Vagina (tissue), 2 donors: ENCODE measurements at regions not wholly inside any gene's neighbourhood (a gene's known extent, or its start where the extent isn't known, plus 50 kb on each side); places are given as distances from the start of the nearest gene placed in this dataset.

Source experiments
- DNase-seq, 2 donors: peaks; one replicate each; pipeline ENCODE4 v3.0.0-alpha.2; 2017; ENCODE audit errors: extremely low spot score in 2 of 2
- H3K27ac ChIP-seq: fragments of 200-600 bp; sonication (generic); one replicate; pipeline ENCODE4 v1.5.1; 2019
- H3K27me3 ChIP-seq: fragments of 200-600 bp; sonication (generic); one replicate; pipeline ENCODE4 v1.5.1; 2019
- H3K36me3 ChIP-seq, 2 donors: fragments of 200-600 bp; sonication (generic); one replicate each; pipeline ENCODE4 v1.5.1; 2017 to 2019
- H3K4me1 ChIP-seq: fragments of 200-600 bp; sonication (generic); one replicate; pipeline ENCODE4 v1.5.1; 2019
- H3K4me3 ChIP-seq, 2 donors: fragments of 200-600 bp; sonication (generic); 1 replicate in 1 of 2; 2 replicates in 1 of 2; pipeline ENCODE4 v1.5.1; 2016 to 2019
- H3K9me3 ChIP-seq: fragments of 200-600 bp; sonication (generic); one replicate; pipeline ENCODE4 v1.5.1; 2019
- CTCF ChIP-seq, 3 experiments: fragments of 450-650 bp in 2 of 3; fragments of 200-600 bp in 1 of 3; sonication (generic) in 1 of 3; IDR thresholded peaks; one replicate each; pipeline ENCODE4 v1.5.1; 2017 to 2019; ENCODE audit warnings: antibody characterized with exemption in 3 of 3, mild to moderate bottlenecking in 2 of 3, moderate library complexity in 2 of 3
- POLR2A ChIP-seq, 2 donors: fragments of 450-650 bp; IDR thresholded peaks; one replicate each; pipeline ENCODE4 v1.6.1; 2017; ENCODE audit warnings: antibody characterized with exemption in 2 of 2, mild to moderate bottlenecking in 2 of 2, moderate library complexity in 2 of 2
- POLR2AphosphoS5 ChIP-seq, 2 donors: sonication (generic); formaldehyde crosslinking; IDR thresholded peaks; one replicate each; pipeline ENCODE4 v1.9.0; 2017; ENCODE audit warnings: antibody characterized with exemption in 2 of 2, mild to moderate bottlenecking in 2 of 2, low read depth in 1 of 2; ENCODE audit not compliant: insufficient read depth in 1 of 2
- intact Hi-C: fragments of 100-400 bp; cut with DNase I; formaldehyde crosslinking; loops from one replicate; pipeline ENCODE4 v1.15.1; 2023

GRCh38 chr4:92122911-92123310 is 180.9 kb upstream of the GRID2 start:
- Histone ChIP-seq H3K4me3 (no peak overlapping the region), H3K9me3 (no peaks in the 10 kb centered on the region), H3K27me3 (no peaks in the 10 kb centered on the region), H3K36me3 (no peaks in the 10 kb centered on the region), H3K4me1 (no peaks in the 10 kb centered on the region), H3K27ac (no peak overlapping the region)
- no peak for DNase-seq
- no peak for TF ChIP-seq CTCF (IDR thresholded peaks at IDR 0.05)
- intact Hi-C loops, result no loop called here

- intact Hi-C loops, result no loop called here
- H3K27me3 ChIP-seq, result no peaks in the 10 kb centered on the region
- no peak for DNase-seq
- TF ChIP-seq CTCF (IDR thresholded peaks at IDR 0.05), result no peak
- no peak for TF ChIP-seq POLR2A (IDR thresholded peaks at IDR 0.05)
- no peak for TF ChIP-seq POLR2AphosphoS5 (IDR thresholded peaks at IDR 0.05; ENCODE audit: insufficient read depth in 1 of 2, low read depth in 1 of 2)
- H3K9me3 ChIP-seq, result no peaks in the 10 kb centered on the region
- no peaks in the 10 kb centered on the region for H3K4me1 ChIP-seq
- H3K4me3 ChIP-seq, result no peak overlapping the region
- H3K36me3 ChIP-seq, result no peaks in the 10 kb centered on the region
- H3K27ac ChIP-seq, result no peak overlapping the region
These were observed 175.1 kb upstream of the GRID2 start for GRCh38 chr4:92128676-92129075.

GRCh38 chr4:92129408-92129994 is 174.3 kb upstream of the GRID2 start:
- H3K27me3 ChIP-seq, result no peaks in the 10 kb centered on the region
- no peaks in the 10 kb centered on the region for H3K4me1 ChIP-seq
- no peak for DNase-seq
- H3K27ac ChIP-seq, result no peak overlapping the region
- H3K36me3 ChIP-seq, result no peaks in the 10 kb centered on the region
- intact Hi-C loops, result no loop called here
- H3K4me3 ChIP-seq, result no peak overlapping the region
- no peaks in the 10 kb centered on the region for H3K9me3 ChIP-seq
- TF ChIP-seq POLR2AphosphoS5 (IDR thresholded peaks at IDR 0.05; ENCODE audit: insufficient read depth in 1 of 2, low read depth in 1 of 2) (no peak), CTCF (IDR thresholded peaks at IDR 0.05) (no peak), POLR2A (IDR thresholded peaks at IDR 0.05) (no peak)

- no peaks in the 10 kb centered on the region for H3K36me3 ChIP-seq
- H3K4me3 ChIP-seq, result no peak overlapping the region
- H3K27me3 ChIP-seq, result no peaks in the 10 kb centered on the region
- H3K4me1 ChIP-seq, result no peaks in the 10 kb centered on the region
- no peak overlapping the region for H3K27ac ChIP-seq
- DNase-seq, result no peak
- no peaks in the 10 kb centered on the region for H3K9me3 ChIP-seq
- no peak for TF ChIP-seq CTCF (IDR thresholded peaks at IDR 0.05)
- TF ChIP-seq POLR2A (IDR thresholded peaks at IDR 0.05), result no peak
- no peak for TF ChIP-seq POLR2AphosphoS5 (IDR thresholded peaks at IDR 0.05; ENCODE audit: insufficient read depth in 1 of 2, low read depth in 1 of 2)
- intact Hi-C loops, result no loop called here
These were observed 167.3 kb upstream of the GRID2 start for GRCh38 chr4:92136434-92136833.

GRCh38 chr4:92163348-92163747 is 140.4 kb upstream of the GRID2 start:
- TF ChIP-seq POLR2A (IDR thresholded peaks at IDR 0.05) (no peak), POLR2AphosphoS5 (IDR thresholded peaks at IDR 0.05; ENCODE audit: insufficient read depth in 1 of 2, low read depth in 1 of 2) (no peak), CTCF (IDR thresholded peaks at IDR 0.05) (no peak)
- no peak for DNase-seq
- H3K27ac ChIP-seq, result no peak overlapping the region
- no peaks in the 10 kb centered on the region for H3K4me1 ChIP-seq
- intact Hi-C loops, result no loop called here
- H3K36me3 ChIP-seq, result no peaks in the 10 kb centered on the region
- no peaks in the 10 kb centered on the region for H3K9me3 ChIP-seq
- no peaks in the 10 kb centered on the region for H3K27me3 ChIP-seq
- H3K4me3 ChIP-seq, result no peak overlapping the region
